ENCODE measurements at regions not wholly inside any gene's neighbourhood (a gene's known extent, or its start where the extent isn't known, plus 50 kb on each side); places are given as distances from the start of the nearest gene placed in this dataset.

DNA sequence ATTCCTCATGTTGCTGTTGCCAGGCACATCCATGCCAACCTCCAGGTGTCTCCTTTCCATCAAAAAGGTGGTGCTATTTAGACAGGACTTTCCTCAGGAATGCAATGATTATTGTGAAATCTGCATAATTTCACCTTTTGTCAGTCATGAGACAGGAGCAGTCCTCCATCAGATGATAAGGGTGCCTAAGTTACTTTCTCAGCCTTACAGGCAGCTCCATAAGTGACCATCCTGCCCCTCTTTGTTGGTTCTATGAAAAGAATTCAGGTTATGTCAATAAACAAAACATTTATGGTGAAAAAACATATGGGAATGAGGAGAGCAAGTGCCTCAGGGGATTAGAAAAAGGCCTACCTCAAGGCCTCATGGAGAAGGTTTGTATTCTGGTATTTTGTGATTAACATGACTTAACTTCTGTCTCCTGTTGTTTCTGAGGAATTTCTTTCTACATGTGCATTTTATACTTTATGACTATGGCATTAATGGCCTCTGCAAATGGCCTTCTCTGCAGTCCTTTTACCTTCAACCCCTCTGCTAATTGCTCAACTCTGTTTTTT is 110.3 kb upstream of the DIAPH3 start (continued):
- TF ChIP-seq, protein P1, sequence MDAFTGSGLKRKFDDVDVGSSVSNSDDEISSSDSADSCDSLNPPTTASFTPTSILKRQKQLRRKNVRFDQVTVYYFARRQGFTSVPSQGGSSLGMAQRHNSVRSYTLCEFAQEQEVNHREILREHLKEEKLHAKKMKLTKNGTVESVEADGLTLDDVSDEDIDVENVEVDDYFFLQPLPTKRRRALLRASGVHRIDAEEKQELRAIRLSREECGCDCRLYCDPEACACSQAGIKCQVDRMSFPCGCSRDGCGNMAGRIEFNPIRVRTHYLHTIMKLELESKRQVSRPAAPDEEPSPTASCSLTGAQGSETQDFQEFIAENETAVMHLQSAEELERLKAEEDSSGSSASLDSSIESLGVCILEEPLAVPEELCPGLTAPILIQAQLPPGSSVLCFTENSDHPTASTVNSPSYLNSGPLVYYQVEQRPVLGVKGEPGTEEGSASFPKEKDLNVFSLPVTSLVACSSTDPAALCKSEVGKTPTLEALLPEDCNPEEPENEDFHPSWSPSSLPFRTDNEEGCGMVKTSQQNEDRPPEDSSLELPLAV (CRISPR knock-in tag; conservative IDR thresholded peaks at IDR 0.05; ENCODE audit: low read depth), result no peak
- TF ChIP-seq, protein P2, sequence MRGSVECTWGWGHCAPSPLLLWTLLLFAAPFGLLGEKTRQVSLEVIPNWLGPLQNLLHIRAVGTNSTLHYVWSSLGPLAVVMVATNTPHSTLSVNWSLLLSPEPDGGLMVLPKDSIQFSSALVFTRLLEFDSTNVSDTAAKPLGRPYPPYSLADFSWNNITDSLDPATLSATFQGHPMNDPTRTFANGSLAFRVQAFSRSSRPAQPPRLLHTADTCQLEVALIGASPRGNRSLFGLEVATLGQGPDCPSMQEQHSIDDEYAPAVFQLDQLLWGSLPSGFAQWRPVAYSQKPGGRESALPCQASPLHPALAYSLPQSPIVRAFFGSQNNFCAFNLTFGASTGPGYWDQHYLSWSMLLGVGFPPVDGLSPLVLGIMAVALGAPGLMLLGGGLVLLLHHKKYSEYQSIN (CRISPR knock-in tag; IDR thresholded peaks at IDR 0.05; ENCODE audit: borderline replicate concordance), result no peak
- TF ChIP-seq, protein P3, sequence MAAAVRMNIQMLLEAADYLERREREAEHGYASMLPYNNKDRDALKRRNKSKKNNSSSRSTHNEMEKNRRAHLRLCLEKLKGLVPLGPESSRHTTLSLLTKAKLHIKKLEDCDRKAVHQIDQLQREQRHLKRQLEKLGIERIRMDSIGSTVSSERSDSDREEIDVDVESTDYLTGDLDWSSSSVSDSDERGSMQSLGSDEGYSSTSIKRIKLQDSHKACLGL (CRISPR knock-in tag; IDR thresholded peaks at IDR 0.05), result no peak
- TF ChIP-seq ZNF44 (CRISPR knock-in tag; IDR thresholded peaks at IDR 0.05), result no peak

DNA sequence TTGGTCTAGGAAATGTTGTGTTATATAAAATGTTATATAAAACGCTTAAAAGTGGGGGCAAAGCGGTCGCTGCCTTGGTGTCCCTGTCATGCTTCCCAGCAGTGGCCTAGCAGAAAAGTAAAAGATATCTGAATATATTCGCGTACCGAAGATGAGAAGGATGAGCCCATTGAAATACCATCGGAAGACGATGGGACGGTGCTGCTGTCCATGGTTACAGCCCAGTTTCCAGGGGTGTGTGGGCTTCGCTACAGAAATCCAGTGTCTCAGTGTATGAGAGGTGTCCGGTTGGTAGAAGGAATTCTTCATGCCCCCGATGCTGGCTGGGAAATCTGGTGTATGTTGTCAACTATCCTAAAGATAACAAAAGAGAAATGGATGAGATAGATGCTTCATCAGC is 110.9 kb upstream of the DIAPH3 start:
- Histone ChIP-seq H3K4me1 (ENCODE audit: insufficient read depth, low read length) (no peaks in the 10 kb centered on the region), H3K79me2 (ENCODE audit: insufficient read depth, low read length) (no peaks in the 10 kb centered on the region), H3K4me2 (ENCODE audit: low read depth, low read length) (no peak overlapping the region), H3K36me3 (replicated peaks in 1 of 2; ENCODE audit: control insufficient read depth in 1 of 2, insufficient read depth in 2 of 2, low read length in 2 of 2) (no peaks in the 10 kb centered on the region), H3K27ac (ENCODE audit: extremely low read length, insufficient read depth, low read length) (no peak overlapping the region), H3K9me3 (ENCODE audit: low read length) (no peaks in the 10 kb centered on the region), H3K9ac (ENCODE audit: insufficient read depth, low read depth, low read length) (no peak overlapping the region), H4K20me1 (ENCODE audit: insufficient read depth, low read length) (no peaks in the 10 kb centered on the region), H3K27me3 (ENCODE audit: control insufficient read depth in 1 of 2, insufficient read depth in 2 of 2, low read length in 2 of 2) (peaks cover 0 to 2% of the 10 kb centered on the region in 2 experiments; a peak in 1 of 5 replicates), H3K4me3 (replicated peaks in 1 of 3; ENCODE audit: insufficient read depth in 1 of 3, low read depth in 2 of 3, low read length in 3 of 3) (no peak overlapping the region), H2AFZ (ENCODE audit: low read length) (no peak overlapping the region)
- POLR2A ChIA-PET, result no interaction called here
- DNase-seq (ENCODE audit: low spot score), result no peak
- in situ Hi-C loops (cut with HindIII; ENCODE audit: extremely low pct_ligation_motif_present, low pct_unique_long_range_greater_than_20kb), result no loop called here
- intact Hi-C loops (cut with micrococcal nuclease; ENCODE audit: unreplicated experiment), result no loop called here
- BruUV-seq (replicated peaks), result no TSS peak
- 64% methylated on average over 12 of the region's 12 CpGs for WGBS (ENCODE audit: low lambda C conversion rate)
- CTCF ChIA-PET (ENCODE audit: low intra/inter-chr PET ratio, low total read pairs), result no interaction called here
- FAIRE-seq, result no peak
- no peak for ATAC-seq
- TF ChIP-seq RBAK (CRISPR knock-in tag; IDR thresholded peaks at IDR 0.05) (no peak), ZNF839 (CRISPR knock-in tag; IDR thresholded peaks at IDR 0.05; ENCODE audit: borderline replicate concordance) (no peak), MAFK (conservative IDR thresholded peaks at IDR 0.05 in 1 of 2, IDR thresholded peaks at IDR 0.05 in 1 of 2; ENCODE audit: low read length in 2 of 2) (no peak), RFX1 (IDR thresholded peaks at IDR 0.05) (no peak), SMARCC2 (IDR thresholded peaks at IDR 0.05) (no peak), SMAD1 (CRISPR knock-in tag; IDR thresholded peaks at IDR 0.05; ENCODE audit: borderline replicate concordance, low read depth) (no peak), ZNF335 (CRISPR knock-in tag; IDR thresholded peaks at IDR 0.05) (no peak), ELF3 (CRISPR knock-in tag; IDR thresholded peaks at IDR 0.05) (no peak), THYN1 (CRISPR knock-in tag; IDR thresholded peaks at IDR 0.05; ENCODE audit: borderline replicate concordance, low read depth) (no peak), ZMYM3 (CRISPR knock-in tag; IDR thresholded peaks at IDR 0.05) (no peak), CENPT (CRISPR knock-in tag; IDR thresholded peaks at IDR 0.05; ENCODE audit: low read depth) (no peak)
- TF ChIP-seq, protein P4, sequence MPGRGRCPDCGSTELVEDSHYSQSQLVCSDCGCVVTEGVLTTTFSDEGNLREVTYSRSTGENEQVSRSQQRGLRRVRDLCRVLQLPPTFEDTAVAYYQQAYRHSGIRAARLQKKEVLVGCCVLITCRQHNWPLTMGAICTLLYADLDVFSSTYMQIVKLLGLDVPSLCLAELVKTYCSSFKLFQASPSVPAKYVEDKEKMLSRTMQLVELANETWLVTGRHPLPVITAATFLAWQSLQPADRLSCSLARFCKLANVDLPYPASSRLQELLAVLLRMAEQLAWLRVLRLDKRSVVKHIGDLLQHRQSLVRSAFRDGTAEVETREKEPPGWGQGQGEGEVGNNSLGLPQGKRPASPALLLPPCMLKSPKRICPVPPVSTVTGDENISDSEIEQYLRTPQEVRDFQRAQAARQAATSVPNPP (CRISPR knock-in tag; IDR thresholded peaks at IDR 0.05), result no peak
- TF ChIP-seq, protein P5, sequence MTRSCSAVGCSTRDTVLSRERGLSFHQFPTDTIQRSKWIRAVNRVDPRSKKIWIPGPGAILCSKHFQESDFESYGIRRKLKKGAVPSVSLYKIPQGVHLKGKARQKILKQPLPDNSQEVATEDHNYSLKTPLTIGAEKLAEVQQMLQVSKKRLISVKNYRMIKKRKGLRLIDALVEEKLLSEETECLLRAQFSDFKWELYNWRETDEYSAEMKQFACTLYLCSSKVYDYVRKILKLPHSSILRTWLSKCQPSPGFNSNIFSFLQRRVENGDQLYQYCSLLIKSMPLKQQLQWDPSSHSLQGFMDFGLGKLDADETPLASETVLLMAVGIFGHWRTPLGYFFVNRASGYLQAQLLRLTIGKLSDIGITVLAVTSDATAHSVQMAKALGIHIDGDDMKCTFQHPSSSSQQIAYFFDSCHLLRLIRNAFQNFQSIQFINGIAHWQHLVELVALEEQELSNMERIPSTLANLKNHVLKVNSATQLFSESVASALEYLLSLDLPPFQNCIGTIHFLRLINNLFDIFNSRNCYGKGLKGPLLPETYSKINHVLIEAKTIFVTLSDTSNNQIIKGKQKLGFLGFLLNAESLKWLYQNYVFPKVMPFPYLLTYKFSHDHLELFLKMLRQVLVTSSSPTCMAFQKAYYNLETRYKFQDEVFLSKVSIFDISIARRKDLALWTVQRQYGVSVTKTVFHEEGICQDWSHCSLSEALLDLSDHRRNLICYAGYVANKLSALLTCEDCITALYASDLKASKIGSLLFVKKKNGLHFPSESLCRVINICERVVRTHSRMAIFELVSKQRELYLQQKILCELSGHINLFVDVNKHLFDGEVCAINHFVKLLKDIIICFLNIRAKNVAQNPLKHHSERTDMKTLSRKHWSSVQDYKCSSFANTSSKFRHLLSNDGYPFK (CRISPR knock-in tag; IDR thresholded peaks at IDR 0.05; ENCODE audit: borderline replicate concordance), result no peak
